Neuronal stem cell (in vitro differentiated cells): ENCODE measurements at regions not wholly inside any gene's neighbourhood (a gene's known extent, or its start where the extent isn't known, plus 50 kb on each side); places are given as distances from the start of the nearest gene placed in this dataset.

Source experiments
- DNase-seq: peaks from one replicate; pipeline ENCODE4 v3.0.0-alpha.2; 2013; ENCODE audit warnings: low spot score
- H2AFZ ChIP-seq: one replicate; pipeline ENCODE4 v1.6.1; 2013; ENCODE audit warnings: mild to moderate bottlenecking, low read length, inconsistent platforms
- H2AK5ac ChIP-seq: 2 replicates; pipeline ENCODE4 v1.6.1; 2013; ENCODE audit warnings: low read depth, mild to moderate bottlenecking, inconsistent platforms, low read length, moderate library complexity, mixed read lengths
- H2BK120ac ChIP-seq: 2 replicates; pipeline ENCODE4 v1.6.1; 2013; ENCODE audit warnings: low read depth, mild to moderate bottlenecking, inconsistent platforms, low read length, moderate library complexity, mixed read lengths
- H2BK12ac ChIP-seq: one replicate; pipeline ENCODE4 v1.6.1; 2013; ENCODE audit warnings: low read length, inconsistent platforms
- H2BK15ac ChIP-seq: 2 replicates; pipeline ENCODE4 v1.6.1; 2013; ENCODE audit warnings: mild to moderate bottlenecking, low read length, inconsistent platforms, mixed read lengths
- H2BK5ac ChIP-seq: one replicate; pipeline ENCODE4 v1.6.1; 2013; ENCODE audit warnings: inconsistent platforms, mild to moderate bottlenecking, low read length, moderate library complexity
- H3K14ac ChIP-seq: one replicate; pipeline ENCODE4 v1.6.1; 2013; ENCODE audit warnings: low read length, inconsistent platforms
- H3K18ac ChIP-seq: 2 replicates; pipeline ENCODE4 v1.6.1; 2013; ENCODE audit warnings: low read length, inconsistent platforms
- H3K23ac ChIP-seq: 2 replicates; pipeline ENCODE4 v1.6.1; 2013; ENCODE audit warnings: low read depth, mild to moderate bottlenecking, mixed read lengths, low read length, inconsistent platforms; ENCODE audit not compliant: poor library complexity
- H3K27ac ChIP-seq: replicated peaks from 3 replicates; pipeline ENCODE4 v1.5.1; 2013; ENCODE audit warnings: low read length, inconsistent platforms
- H3K27me3 ChIP-seq, 3 experiments: 2 replicates each; pipeline ENCODE4 v1.6.1; 2013; ENCODE audit warnings: low read length in 3 of 3, mild to moderate bottlenecking in 2 of 3, inconsistent platforms in 1 of 3, low read depth in 1 of 3, mixed read lengths in 1 of 3, moderate library complexity in 1 of 3; ENCODE audit not compliant: control insufficient read depth in 3 of 3, insufficient read depth in 3 of 3
- H3K36me3 ChIP-seq, 2 donors: replicated peaks in 1 of 2; 2 replicates each; pipeline ENCODE4 v1.6.1; 2013; ENCODE audit warnings: low read length in 2 of 2; ENCODE audit not compliant: control insufficient read depth in 2 of 2, insufficient read depth in 2 of 2
- H3K4ac ChIP-seq: 2 replicates; pipeline ENCODE4 v1.6.1; 2013; ENCODE audit warnings: inconsistent platforms, mild to moderate bottlenecking, low read length, moderate library complexity
- H3K4me1 ChIP-seq, 2 donors: 1 replicate in 1 of 2; 2 replicates in 1 of 2; pipeline ENCODE4 v1.6.1; 2013; ENCODE audit warnings: low read length in 2 of 2, low read depth in 1 of 2; ENCODE audit not compliant: control insufficient read depth in 2 of 2, insufficient read depth in 1 of 2
- H3K4me2 ChIP-seq: one replicate; pipeline ENCODE4 v1.6.1; 2013; ENCODE audit warnings: mild to moderate bottlenecking, low read length, inconsistent platforms; ENCODE audit not compliant: insufficient read depth, poor library complexity, severe bottlenecking
- H3K4me3 ChIP-seq, 2 donors: 2 replicates each; pipeline ENCODE4 v1.5.1; 2013; ENCODE audit warnings: low read length in 2 of 2, mild to moderate bottlenecking in 2 of 2, inconsistent platforms in 1 of 2, moderate library complexity in 1 of 2
- H3K79me1 ChIP-seq: one replicate; pipeline ENCODE4 v1.6.1; 2013; ENCODE audit warnings: low read depth, mild to moderate bottlenecking, inconsistent platforms, low read length, moderate library complexity
- H3K9ac ChIP-seq: one replicate; pipeline ENCODE4 v1.6.1; 2013; ENCODE audit warnings: mild to moderate bottlenecking, low read depth, low read length, inconsistent platforms; ENCODE audit not compliant: poor library complexity
- H3K9me3 ChIP-seq, 2 donors: replicated peaks in 1 of 2; 2 replicates each; pipeline versions ENCODE3 to v1.6.1; 2013; ENCODE audit warnings: low read length in 2 of 2, mild to moderate bottlenecking in 2 of 2, inconsistent platforms in 1 of 2, low read depth in 1 of 2, mixed read lengths in 1 of 2, moderate library complexity in 1 of 2; ENCODE audit not compliant: control insufficient read depth in 2 of 2, insufficient read depth in 1 of 2
- H4K8ac ChIP-seq: one replicate; pipeline ENCODE4 v1.6.1; 2013; ENCODE audit warnings: low read depth, mild to moderate bottlenecking, inconsistent platforms, low read length, moderate library complexity
- H4K91ac ChIP-seq: one replicate; pipeline ENCODE4 v1.6.1; 2013; ENCODE audit warnings: low read length, low read depth, mild to moderate bottlenecking, inconsistent platforms; ENCODE audit not compliant: poor library complexity
- WGBS, 2 donors: extraction: QIAGEN DNeasy Blood & Tissue Kit; methylation state at CpG; one replicate each; pipeline ENCODE4 v1.1.7; 2013; ENCODE audit warnings: missing lambda C conversion rate in 2 of 2, mixed read lengths in 1 of 2; ENCODE audit not compliant: insufficient read length in 2 of 2, insufficient replicate concordance in 1 of 2; ENCODE audit errors: extremely low coverage in 2 of 2; 5-methylcytosine and 5-hydroxymethylcytosine counted together

- H2AFZ ChIP-seq = no peak overlapping the region
- no peak overlapping the region for H4K91ac ChIP-seq
- no peak overlapping the region for H3K4me3 ChIP-seq
- H4K8ac ChIP-seq = no peak overlapping the region
- no peak overlapping the region for H3K18ac ChIP-seq
- no peak overlapping the region for H3K4ac ChIP-seq
- no peaks in the 10 kb centered on the region for H3K9me3 ChIP-seq
- no peak overlapping the region for H2BK5ac ChIP-seq
- H3K79me1 ChIP-seq = no peaks in the 10 kb centered on the region
- no peak overlapping the region for H2BK120ac ChIP-seq
- WGBS, 2 donors = no CpG with 5 or more reads among the region's 1 CpG
- H3K27ac ChIP-seq = no peak overlapping the region
- H2BK12ac ChIP-seq = no peak overlapping the region
- no peak overlapping the region for H2BK15ac ChIP-seq
- DNase-seq = no peak
- H3K4me2 ChIP-seq = no peak overlapping the region
- H3K27me3 ChIP-seq = no peaks in the 10 kb centered on the region
- H3K9ac ChIP-seq = no peak overlapping the region
- no peak overlapping the region for H2AK5ac ChIP-seq
- H3K23ac ChIP-seq = no peak overlapping the region
- no peaks in the 10 kb centered on the region for H3K36me3 ChIP-seq
- H3K14ac ChIP-seq = no peak overlapping the region
- no peaks in the 10 kb centered on the region for H3K4me1 ChIP-seq
Observed at GRCh38 chr7:106480161-106480579, 180.8 kb downstream of the CCDC71L start.

- Histone ChIP-seq H4K91ac (no peak overlapping the region), H3K9ac (no peak overlapping the region), H3K27ac (no peak overlapping the region), H4K8ac (no peak overlapping the region), H2AFZ (no peak overlapping the region), H3K79me1 (no peaks in the 10 kb centered on the region), H2BK5ac (no peak overlapping the region), H3K4me1 (no peaks in the 10 kb centered on the region), H3K4me2 (no peak overlapping the region), H3K4ac (no peak overlapping the region), H2BK120ac (no peak overlapping the region), H3K18ac (no peak overlapping the region), H2AK5ac (no peak overlapping the region), H3K4me3 (no peak overlapping the region), H3K9me3 (no peaks in the 10 kb centered on the region), H3K27me3 (no peaks in the 10 kb centered on the region), H2BK15ac (no peak overlapping the region), H3K36me3 (no peaks in the 10 kb centered on the region), H3K14ac (no peak overlapping the region), H2BK12ac (no peak overlapping the region), H3K23ac (no peak overlapping the region)
- WGBS, 2 donors = no CpG with 5 or more reads among the region's 2 CpGs
- no peak for DNase-seq
Observed at GRCh38 chr7:106476751-106477150, 184.2 kb downstream of the CCDC71L start.

DNA sequence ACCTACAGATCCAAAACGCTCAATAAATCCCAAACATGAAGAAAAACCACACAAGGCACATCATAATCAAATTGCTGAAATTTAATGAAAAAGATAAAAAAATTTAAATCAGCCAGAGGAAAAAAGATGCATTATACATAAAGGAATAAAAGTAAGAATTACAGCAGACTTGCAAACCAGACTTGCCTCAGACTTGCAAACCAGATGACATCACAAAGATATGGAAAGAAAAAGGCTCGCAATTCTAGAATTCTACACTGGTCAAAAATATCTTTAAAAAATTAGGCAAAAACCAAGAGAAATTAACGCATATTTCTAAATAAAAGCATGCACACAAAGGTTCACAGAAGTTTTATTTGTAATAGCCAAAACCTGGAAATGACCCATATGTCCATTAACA is 188.0 kb upstream of the NAMPT start:
- H3K36me3 ChIP-seq = no peaks in the 10 kb centered on the region
- H3K4ac ChIP-seq = no peak overlapping the region
- H3K27me3 ChIP-seq = no peaks in the 10 kb centered on the region
- H2BK120ac ChIP-seq = no peak overlapping the region
- H2BK15ac ChIP-seq = no peak overlapping the region
- H2BK12ac ChIP-seq = no peak overlapping the region
- no peak overlapping the region for H2AK5ac ChIP-seq
- H2AFZ ChIP-seq = no peak overlapping the region
- H2BK5ac ChIP-seq = no peak overlapping the region
- H3K4me3 ChIP-seq = no peak overlapping the region
- H3K9me3 ChIP-seq = no peaks in the 10 kb centered on the region
- H4K91ac ChIP-seq = no peak overlapping the region
- no peaks in the 10 kb centered on the region for H3K4me1 ChIP-seq
- H4K8ac ChIP-seq = no peak overlapping the region
- H3K18ac ChIP-seq = no peak overlapping the region
- H3K4me2 ChIP-seq = no peak overlapping the region
- no peak overlapping the region for H3K27ac ChIP-seq
- no peaks in the 10 kb centered on the region for H3K79me1 ChIP-seq
- no peak overlapping the region for H3K23ac ChIP-seq
- H3K9ac ChIP-seq = no peak overlapping the region
- H3K14ac ChIP-seq = no peak overlapping the region
- WGBS, 2 donors = no CpG with 5 or more reads among the region's 3 CpGs
- no peak for DNase-seq

DNA sequence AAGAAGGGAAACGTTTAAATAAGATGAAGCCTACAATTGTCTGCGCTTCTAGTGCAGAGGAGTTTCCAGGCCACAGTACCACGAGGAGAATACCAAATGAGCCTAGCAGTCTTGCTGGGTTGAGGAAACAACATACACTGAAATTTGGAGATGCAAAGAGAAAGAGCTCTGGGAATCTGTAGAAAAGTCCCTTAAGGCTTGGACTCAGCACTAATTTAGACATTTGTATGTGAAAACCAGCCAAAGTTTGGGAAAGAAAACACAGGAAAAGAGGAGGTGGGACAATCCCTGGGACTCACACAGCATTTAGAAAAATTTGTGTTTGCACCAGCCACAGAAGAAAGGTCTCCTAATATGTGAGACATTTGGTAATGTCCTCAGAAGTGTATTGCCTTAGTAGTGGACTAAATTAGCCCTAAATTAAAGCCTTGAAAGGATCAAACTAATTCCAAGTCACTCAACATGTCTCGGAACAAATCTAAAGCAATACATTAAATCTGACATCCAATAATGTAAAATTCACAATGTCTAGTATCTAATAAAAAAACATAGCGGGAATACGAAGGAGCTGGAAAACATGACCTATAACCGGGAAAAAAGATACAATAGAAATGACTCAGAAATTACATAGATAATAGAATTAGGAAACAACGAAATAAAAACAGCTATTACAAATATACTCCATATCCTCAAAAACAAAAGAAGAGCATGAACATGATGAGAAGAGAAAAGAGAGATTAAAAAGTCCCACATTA is 187.1 kb upstream of the NAMPT start:
- Histone ChIP-seq H2BK12ac (no peak overlapping the region), H2AK5ac (no peak overlapping the region), H3K9ac (no peak overlapping the region), H3K14ac (no peak overlapping the region), H2BK120ac (no peak overlapping the region), H3K4me3 (no peak overlapping the region), H3K36me3 (no peaks in the 10 kb centered on the region), H3K18ac (no peak overlapping the region), H4K8ac (no peak overlapping the region), H2BK5ac (no peak overlapping the region), H3K79me1 (no peaks in the 10 kb centered on the region), H3K23ac (no peak overlapping the region), H3K4me2 (no peak overlapping the region), H2BK15ac (no peak overlapping the region), H4K91ac (no peak overlapping the region), H3K27ac (no peak overlapping the region), H3K27me3 (no peaks in the 10 kb centered on the region), H3K4me1 (no peaks in the 10 kb centered on the region), H3K4ac (no peak overlapping the region), H2AFZ (no peak overlapping the region), H3K9me3 (no peaks in the 10 kb centered on the region)
- no peak for DNase-seq
- no CpG with 5 or more reads among the region's 8 CpGs for WGBS, 2 donors
